ENCODE measurements at regions not wholly inside any gene's neighbourhood (a gene's known extent, or its start where the extent isn't known, plus 50 kb on each side); places are given as distances from the start of the nearest gene placed in this dataset.

DNA sequence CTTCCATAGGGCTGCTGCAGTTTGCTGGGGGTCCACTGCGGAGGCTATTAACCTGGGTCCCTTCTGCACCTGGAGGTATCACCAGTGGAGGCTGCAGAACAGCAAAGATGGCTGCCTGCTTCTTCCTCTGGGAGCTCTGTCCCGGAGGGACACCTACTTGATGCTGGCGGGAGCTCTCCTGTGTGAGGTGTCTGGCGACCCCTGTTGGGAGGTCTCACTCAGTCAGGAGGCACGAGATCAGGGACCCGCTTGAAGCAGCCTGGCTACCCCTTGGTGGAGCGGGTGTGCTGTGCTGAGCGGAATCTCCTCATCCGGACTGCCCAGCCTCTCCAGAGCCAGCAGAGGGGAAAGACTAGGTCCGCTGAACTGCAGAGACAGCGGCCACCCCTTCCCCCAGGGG lies 56.0 kb upstream of the CTXND1 start:
- no peak for DNase-seq

DNA sequence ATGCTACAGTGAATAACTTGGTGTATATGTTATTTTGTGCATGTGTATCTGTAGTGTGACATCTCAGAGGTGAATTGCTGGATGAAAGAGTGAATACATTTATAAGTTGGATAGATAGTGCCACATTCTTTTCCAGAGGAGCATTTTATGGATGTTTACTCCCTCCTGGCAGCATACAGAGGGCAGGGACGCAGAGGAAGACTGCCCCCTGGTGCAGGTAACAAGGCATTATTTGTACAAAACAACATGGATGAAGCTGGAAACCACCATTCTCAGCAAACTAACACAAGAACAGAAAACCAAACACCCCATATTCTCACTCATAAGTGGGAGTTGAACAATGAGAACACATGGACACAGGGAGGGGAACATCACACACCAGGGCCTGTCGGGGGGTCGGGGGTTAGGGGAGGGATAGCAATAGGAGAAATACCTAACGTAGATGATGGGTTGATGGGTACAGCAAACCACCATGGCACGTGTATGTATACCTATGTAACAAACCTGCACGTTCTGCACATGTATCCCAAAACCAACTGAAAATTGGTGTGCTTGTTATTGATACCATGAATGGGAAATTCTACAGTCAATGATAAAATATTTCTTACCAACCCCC lies 57.9 kb upstream of the CTXND1 start:
- DNase-seq, result peak in 1 of 56 donors; percentile 10

DNA sequence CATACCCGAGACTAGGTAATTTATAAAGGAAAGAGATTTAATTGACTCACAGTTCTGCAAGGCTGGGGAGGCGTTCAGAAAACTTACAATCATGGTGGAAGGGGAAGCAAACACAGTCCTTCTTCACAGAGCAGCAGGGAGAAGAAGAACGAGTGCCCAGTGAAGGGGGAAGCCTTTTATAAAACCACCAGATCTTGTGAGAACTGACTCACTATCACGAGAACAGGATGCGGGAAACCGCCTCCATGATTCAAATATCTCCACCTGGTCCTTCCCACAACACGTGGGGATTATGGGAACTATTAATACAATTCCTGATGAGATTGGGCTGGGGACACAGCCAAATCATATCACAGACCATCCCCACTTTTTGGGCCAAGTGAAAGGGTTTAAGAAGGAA lies 58.8 kb upstream of the CTXND1 start:
- DNase-seq, result no peak

DNA sequence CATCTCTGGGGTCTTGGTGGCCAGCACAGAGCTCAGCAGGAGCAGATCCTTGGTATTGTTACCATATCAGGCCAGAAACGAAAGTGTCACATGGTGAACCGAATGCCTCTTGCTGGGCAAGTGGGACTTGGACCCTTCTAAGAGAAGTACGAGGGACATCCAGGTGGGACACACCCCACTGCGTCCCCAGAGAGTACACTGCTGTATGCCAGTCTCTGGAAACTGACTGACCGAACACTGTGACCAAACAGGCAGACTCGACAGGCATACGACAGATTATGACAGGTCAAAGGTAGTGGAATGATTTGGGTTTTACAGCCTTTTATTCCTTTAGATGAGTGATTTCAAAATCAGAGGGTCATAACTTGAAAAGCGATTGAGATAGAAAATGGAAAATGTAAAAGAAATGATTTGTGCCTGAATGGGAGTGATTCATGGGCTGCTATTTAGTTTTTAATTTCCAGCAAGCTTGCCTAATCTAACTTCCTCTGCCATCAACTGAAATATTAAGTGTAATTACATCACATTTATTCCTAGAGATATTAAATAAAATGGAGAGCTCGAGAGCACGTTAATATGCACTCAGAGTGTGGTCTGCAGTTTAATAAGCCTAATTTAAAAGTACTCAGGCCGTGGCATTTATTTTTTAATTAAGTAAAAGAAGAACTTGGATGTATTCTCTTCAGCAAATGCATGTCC lies 63.4 kb upstream of the CTXND1 start:
- DNase-seq, result no peak

DNA sequence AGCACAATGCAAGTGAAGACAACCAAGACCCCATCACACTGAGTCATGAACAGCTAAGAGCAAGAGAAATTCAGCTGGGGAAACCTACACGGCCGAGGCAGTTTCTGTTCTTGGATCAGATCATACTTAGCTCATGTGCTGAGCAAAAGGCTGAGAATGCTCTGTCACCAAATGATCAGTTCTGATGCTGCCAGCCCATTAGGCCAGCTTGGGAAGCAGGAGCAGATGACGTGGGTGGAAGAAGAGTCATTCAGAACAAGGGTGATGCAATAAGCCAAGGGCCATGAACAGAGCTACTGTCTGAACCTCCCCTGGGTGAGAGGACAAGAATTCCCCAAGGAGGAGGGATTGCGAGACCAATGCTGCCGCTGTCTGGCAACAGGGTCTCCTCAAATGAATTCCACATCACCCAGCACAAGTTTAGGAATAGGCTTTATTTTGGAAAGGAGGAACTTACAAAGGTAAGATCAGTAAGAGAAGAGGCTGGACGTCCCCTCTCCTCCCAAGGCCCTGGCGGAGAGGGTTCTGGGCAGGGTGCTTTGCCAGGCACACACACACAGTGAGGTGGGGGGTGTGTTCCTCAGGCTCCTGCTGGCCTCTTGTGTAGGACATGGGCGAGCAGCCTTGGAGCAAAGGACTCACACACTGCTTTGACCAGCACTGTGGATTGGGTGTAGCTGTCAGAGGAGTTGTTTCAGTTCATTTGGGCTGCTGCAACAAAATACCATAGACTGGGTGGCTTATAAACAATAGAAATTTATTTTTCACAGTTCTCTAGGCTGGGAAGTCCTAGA lies 65.6 kb upstream of the CTXND1 start:
- DNase-seq, result peak in 2 of 56 donors; percentile 11 to 51

DNA sequence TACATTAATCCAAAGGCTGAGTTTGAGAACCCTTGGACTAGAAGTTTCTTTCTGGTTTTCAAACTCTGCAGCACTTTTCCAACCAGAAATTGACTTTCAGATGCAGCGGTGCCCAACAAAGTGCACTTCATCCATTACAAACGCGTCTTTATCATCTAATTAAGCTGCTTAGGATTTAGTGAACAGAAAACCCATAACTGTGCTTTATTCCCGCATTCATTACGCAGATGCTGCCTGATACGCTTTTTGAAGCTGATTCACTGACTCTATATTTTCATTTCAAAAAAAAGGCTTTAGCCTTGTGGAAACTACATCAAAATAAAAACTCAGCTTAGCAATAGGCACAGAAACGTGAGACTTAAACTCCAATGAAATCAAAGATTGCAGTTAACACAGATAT lies 69.8 kb upstream of the CTXND1 start:
- no peak for DNase-seq

DNA sequence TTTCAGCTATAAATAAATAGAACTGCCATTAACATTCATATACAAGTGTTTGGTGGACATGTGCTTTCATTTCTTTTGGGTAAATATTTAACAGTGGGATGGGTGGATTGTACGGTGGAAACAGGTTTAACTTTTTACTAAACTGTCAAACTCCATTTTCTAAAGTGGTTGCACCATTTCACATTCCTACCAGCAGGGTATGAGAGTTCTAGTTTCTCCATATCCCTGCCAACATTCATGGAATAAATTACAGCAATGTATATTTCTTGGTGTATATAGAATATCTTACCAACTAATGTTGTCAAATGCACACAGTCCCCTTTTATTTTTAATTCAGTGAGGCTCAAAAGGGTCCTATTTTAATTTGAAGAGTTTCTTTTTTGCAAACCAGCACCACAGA lies 71.3 kb upstream of the CTXND1 start:
- DNase-seq, result no peak

DNA sequence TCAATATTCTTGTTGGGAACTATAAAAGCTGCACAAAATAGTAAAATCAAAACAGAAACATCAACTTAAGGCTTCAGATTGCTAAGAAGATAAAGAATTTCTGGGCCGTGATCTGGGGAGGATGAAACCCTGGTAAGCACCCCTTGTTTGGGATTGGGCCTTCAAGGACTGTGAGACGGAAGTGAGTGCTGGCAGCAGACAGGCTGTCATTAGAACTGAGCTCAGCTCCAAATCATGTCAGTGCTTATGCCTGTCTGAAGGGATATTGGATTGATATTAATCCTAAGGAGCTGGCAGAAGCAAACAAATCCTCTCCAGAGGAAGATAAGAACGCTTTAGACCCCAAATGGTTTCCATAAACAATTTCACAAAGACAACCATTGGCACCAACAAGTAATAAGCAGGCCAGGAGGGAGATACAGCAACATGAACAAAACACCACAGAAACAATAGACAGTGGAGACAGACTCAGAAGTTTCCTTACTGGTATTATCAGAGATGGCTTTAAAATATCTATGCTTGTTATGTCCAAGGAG lies 72.6 kb upstream of the CTXND1 start:
- no peak for DNase-seq

DNA sequence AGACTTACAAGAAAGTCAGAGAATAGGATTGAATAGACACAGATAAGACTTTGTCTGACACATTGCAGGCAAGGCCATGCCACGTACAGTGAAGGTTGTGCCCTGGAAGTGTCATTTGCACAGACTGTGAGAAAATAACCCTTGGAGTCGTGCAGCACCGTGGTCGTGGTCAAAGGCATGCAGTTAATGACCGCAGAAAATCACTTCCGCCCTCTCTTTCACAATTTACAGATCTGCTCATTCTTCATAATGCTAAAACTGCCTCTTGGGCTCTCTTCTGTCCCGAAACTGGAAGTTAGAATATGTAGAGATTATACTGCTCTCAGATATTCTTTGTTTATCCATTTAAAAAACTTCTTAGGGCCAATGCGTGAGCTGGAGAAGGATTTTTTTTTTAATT lies 73.2 kb upstream of the CTXND1 start:
- DNase-seq, result no peak

DNA sequence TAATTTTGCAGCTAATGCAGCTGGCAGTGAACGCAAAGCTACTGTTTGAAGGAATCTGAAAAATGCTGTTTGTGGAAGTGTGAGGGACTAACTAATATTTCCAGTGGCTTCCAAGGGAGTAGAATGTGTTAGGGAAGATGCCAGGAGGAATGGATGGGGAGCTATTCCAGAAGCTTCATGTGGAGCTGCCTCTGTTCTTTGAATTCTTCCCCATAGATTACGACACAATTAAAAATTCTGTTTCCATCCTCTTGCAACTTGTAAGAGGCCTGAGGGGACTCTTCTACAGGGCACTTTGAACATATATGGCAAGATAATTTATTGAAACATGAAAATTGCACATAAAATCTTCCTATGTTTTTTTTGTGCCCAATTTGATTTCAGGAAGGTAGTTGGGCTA lies 74.3 kb upstream of the CTXND1 start:
- no peak for DNase-seq

DNA sequence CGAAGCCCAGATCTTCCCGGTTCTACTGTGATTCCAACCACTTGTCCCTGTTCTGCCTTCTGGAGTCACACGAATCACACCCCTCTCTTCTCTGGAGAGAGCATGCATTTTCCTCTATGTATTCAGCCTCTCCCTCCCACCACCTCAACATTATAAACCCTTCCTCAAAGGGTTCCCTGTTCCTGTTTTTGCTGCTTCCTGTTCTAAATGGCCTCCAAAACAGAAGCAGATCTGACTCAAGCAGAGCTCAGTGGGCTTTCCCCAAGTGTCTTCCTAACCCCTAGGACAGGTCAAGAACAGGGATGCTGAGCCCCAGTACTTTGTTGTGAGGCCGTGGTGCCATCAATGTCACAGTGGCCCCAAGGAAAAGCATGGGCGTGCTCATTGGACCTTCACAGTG lies 75.7 kb upstream of the ARNT2 start:
- no peak for DNase-seq

DNA sequence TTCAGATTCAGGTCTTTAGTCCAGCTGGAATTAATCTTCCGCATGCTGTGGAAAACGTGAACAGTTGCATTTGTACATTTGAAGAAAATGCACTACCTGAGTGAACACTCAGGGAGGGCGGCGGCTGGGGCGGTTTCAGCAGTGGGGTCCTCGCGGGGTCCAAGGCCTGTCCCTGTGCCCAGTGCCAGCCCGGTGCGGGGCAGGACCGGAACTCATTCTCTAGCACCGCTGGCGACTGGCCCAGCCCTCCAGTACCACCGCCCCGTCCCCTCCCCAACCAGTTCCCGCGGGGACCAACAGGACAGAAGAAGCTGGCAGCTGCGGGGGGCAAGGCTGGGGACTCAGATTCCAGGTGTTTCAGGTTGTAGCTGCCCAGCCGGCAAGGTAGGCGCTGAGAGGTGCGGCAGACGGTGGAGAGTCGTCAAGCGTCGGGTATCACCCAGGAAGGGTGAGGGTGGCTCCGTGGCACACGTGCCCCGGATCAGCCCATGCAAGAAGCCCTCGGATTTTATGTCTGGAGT lies 72.2 kb upstream of the ARNT2 start:
- no peak for DNase-seq

DNA sequence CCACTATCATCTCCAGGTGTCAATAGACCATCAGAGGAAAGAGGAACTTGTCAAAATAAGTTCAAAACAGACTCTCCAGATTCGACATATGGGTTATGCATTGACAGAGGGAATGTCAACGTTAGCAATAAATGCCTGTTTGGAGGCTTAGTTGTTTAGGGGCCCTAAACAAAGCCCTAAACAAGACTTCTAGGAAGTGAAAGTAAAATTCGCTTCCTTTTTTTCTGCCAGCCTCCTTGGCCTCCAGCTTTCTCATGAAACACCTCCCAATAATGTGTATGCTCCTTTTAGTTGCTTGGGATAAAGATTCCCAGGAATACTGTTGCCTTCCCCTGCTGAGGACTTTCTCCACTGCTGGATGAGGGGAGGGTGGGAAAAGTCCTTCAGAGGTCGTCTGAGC lies 70.9 kb upstream of the ARNT2 start:
- DNase-seq, result no peak

DNA sequence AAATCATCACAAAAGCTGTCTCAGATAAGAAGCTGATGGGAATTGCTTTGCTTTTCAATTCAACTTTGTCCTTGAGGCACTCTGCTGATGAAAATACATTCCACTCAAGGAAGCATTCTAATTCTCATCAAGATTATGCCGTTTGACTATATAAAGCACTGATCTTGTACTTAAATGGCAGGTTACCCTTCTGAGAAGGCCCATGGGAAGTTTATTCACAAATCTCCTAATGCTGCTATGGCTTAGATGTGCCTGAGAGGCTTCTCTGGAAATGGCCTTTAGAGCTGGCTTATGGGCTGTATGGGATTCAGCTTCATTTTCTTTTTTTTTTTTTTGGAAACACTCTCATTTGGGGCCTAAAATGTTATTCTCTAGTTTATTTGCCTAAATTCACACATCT lies 69.7 kb upstream of the ARNT2 start:
- no peak for DNase-seq

DNA sequence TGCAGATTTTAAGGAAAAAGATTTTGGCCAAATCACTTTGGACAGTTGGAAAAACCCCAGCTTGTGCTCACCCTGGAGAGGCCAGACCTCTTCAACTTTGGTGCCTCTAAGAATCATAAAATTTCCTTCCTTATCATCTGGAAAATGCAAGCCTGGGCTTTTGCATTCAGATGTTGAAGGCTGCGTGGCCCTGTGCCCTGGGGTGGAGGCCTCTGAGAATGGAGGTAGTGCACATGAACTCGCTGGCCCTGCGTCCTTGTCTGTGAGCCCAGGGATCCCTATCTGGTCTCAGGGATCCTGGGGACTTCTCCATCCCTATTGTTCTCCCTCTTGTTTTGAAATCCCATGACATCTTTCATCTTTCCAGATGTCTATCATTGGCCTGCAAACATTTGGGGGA lies 64.6 kb upstream of the ARNT2 start:
- no peak for DNase-seq

DNA sequence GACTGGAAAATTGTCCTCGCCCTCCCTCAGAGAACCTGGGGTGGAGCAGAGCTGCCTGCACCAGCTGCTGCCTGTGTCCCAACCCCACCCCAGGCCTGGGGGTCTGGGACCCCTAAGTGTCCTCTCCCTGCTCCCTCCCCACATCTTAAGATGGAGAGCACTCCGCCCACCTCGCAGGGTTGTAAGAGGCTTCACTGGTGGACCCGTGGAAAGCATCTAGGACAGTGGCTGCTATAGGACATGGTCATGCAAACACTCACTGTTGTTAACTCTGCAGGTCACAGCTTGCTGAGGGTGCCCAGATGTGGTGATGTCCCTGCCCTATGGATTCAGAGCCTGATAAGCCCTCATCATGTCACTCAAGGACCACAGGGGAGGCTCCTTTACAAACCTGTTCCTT lies 62.0 kb upstream of the ARNT2 start:
- no peak for DNase-seq

DNA sequence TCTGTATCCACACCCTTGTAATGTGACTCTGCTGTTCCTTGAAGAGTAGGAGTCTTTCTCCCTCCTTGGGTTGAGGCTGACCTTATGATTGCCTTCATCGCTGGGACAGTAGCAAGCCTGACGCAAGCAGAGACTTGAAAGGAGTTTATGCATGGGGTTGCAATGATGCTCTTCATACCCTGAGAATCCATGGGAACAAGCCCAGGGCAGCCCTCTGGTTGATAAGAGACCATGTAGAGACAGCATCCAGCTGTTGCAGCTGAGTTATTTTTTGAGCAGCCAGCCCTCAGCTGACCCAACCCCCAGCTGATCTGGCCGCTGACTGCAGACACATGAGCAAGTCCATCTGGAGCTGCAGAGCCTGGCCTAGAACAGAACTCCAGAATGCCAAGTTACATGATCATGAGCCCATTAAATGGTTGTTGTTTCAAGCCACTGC lies 60.6 kb upstream of the ARNT2 start:
- DNase-seq, result no peak

DNA sequence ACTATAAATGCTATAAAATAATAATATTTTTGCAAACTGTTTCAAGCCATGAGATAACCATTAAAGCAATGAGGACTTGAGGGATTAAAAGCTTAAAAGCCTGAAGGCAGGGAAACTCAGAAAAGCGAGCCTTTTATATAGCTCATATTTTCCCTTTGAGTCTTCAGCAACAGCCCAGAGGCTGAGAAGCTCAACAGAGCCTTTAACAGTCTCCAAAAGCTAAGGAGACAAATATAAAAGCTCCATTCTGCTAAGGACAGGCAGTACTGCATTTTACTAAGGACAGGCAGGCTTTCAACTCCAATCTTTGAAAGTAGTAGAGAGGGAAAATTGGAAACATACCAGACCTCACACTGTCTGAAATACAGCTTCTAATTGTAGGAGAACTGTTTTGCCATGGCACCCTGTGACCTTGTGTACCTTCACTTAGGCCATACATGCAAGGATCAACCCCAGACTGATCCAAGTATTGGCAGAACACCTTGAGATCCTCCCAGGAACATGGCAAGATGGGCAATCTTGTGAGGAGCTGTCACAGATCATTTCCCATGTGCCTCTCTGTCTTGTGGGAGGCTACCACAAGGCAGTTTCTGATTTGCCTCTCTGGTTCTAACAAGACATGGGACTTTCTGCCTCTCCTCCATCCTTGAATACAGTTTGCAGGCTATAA lies 53.1 kb upstream of the ARNT2 start:
- peak in 1 of 56 donors; percentile 40 for DNase-seq

Measured in nucleus accumbens (tissue), 56 donors.